ENCODE measurements at regions not wholly inside any gene's neighbourhood (a gene's known extent, or its start where the extent isn't known, plus 50 kb on each side); places are given as distances from the start of the nearest gene placed in this dataset.

- TF ChIP-seq TEAD4 (IDR thresholded peaks at IDR 0.05) = no peak
- TF ChIP-seq, protein P1, sequence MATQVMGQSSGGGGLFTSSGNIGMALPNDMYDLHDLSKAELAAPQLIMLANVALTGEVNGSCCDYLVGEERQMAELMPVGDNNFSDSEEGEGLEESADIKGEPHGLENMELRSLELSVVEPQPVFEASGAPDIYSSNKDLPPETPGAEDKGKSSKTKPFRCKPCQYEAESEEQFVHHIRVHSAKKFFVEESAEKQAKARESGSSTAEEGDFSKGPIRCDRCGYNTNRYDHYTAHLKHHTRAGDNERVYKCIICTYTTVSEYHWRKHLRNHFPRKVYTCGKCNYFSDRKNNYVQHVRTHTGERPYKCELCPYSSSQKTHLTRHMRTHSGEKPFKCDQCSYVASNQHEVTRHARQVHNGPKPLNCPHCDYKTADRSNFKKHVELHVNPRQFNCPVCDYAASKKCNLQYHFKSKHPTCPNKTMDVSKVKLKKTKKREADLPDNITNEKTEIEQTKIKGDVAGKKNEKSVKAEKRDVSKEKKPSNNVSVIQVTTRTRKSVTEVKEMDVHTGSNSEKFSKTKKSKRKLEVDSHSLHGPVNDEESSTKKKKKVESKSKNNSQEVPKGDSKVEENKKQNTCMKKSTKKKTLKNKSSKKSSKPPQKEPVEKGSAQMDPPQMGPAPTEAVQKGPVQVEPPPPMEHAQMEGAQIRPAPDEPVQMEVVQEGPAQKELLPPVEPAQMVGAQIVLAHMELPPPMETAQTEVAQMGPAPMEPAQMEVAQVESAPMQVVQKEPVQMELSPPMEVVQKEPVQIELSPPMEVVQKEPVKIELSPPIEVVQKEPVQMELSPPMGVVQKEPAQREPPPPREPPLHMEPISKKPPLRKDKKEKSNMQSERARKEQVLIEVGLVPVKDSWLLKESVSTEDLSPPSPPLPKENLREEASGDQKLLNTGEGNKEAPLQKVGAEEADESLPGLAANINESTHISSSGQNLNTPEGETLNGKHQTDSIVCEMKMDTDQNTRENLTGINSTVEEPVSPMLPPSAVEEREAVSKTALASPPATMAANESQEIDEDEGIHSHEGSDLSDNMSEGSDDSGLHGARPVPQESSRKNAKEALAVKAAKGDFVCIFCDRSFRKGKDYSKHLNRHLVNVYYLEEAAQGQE (IDR thresholded peaks at IDR 0.05; ENCODE audit: low read depth) = no peak
- TF ChIP-seq FOXM1 (IDR thresholded peaks at IDR 0.05; ENCODE audit: borderline replicate concordance, low read depth) = no peak
- TF ChIP-seq NFIC (IDR thresholded peaks at IDR 0.05) = no peak
- TF ChIP-seq RAD21 (IDR thresholded peaks at IDR 0.05; ENCODE audit: low read depth) = no peak
- TF ChIP-seq TAF1 (IDR thresholded peaks at IDR 0.05; ENCODE audit: low read depth) = no peak
- no peak for TF ChIP-seq TCF12 (IDR thresholded peaks at IDR 0.05; ENCODE audit: low read depth)
- no peak for TF ChIP-seq ZBTB7A (IDR thresholded peaks at IDR 0.05; ENCODE audit: low read depth)
- TF ChIP-seq YY1 (IDR thresholded peaks at IDR 0.05; ENCODE audit: low read depth) = no peak
- TF ChIP-seq EP300 (IDR thresholded peaks at IDR 0.05; ENCODE audit: borderline replicate concordance) = no peak
- TF ChIP-seq MAX (IDR thresholded peaks at IDR 0.05) = no peak
- TF ChIP-seq CEBPB (IDR thresholded peaks at IDR 0.05) = no peak
- no peak for TF ChIP-seq USF1 (IDR thresholded peaks at IDR 0.05)
- no peak for TF ChIP-seq EGR1 (IDR thresholded peaks at IDR 0.05)
- no peak for TF ChIP-seq CREB1 (IDR thresholded peaks at IDR 0.05; ENCODE audit: low read depth)
These were observed 1306.9 kb upstream of the SORCS1 start for GRCh38 chr10:108471420-108471819.

- TF ChIP-seq EGR1 (IDR thresholded peaks at IDR 0.05) (no peak), USF1 (IDR thresholded peaks at IDR 0.05) (no peak), RAD21 (IDR thresholded peaks at IDR 0.05; ENCODE audit: low read depth) (no peak), TCF12 (IDR thresholded peaks at IDR 0.05; ENCODE audit: low read depth) (no peak), TEAD4 (IDR thresholded peaks at IDR 0.05) (no peak), YY1 (IDR thresholded peaks at IDR 0.05; ENCODE audit: low read depth) (no peak), NFIC (IDR thresholded peaks at IDR 0.05) (no peak), CEBPB (IDR thresholded peaks at IDR 0.05) (no peak), ZBTB7A (IDR thresholded peaks at IDR 0.05; ENCODE audit: low read depth) (no peak), FOXM1 (IDR thresholded peaks at IDR 0.05; ENCODE audit: borderline replicate concordance, low read depth) (no peak), EP300 (IDR thresholded peaks at IDR 0.05; ENCODE audit: borderline replicate concordance) (no peak), MAX (IDR thresholded peaks at IDR 0.05) (no peak), CREB1 (IDR thresholded peaks at IDR 0.05; ENCODE audit: low read depth) (no peak), TAF1 (IDR thresholded peaks at IDR 0.05; ENCODE audit: low read depth) (no peak)
- TF ChIP-seq, protein P1 (IDR thresholded peaks at IDR 0.05; ENCODE audit: low read depth) = no peak
These were observed 1305.4 kb upstream of the SORCS1 start for GRCh38 chr10:108469940-108470339.

DNA sequence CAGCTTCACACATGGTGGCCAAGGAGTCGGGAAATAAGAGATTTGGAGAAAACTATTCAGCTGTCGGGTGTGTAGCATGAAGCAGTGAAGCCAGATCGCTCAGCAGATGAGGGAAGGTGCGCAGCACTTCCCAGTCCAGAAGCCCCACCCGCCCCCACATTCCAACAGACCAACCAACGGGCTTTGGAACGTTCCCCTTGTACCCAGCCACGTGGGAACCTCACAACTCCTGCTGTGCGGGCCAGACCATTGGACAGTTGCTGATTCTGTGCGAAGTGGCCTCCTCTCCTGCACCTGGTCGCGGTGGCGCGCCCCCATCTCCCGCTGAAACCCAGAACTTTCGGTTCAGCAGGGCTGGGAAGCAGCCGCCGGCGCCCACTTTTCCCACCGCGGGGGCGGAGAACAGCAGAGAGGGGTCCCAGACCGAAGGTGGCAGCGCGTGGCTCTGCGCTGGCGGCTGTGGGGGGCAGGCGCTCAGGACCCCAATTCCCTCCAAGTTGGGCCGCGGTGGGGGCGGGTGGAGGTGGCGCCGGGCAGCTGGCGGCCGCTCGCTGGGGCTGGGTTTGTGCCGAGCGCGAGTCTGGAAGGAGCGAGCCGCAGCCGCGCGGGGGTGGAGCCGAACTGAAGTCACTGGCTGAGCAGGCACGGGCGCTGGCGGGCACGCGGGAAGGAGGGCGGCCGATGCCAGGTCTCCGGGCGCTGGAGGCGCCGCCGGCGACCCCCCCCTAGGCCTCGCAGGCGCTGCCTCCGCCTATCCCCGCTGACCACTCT lies 1301.5 kb upstream of the SORCS1 start:
- TF ChIP-seq CEBPB (IDR thresholded peaks at IDR 0.05) (no peak), NFIC (IDR thresholded peaks at IDR 0.05) (no peak), EGR1 (IDR thresholded peaks at IDR 0.05) (no peak), YY1 (IDR thresholded peaks at IDR 0.05; ENCODE audit: low read depth) (no peak), TEAD4 (IDR thresholded peaks at IDR 0.05) (no peak), MAX (IDR thresholded peaks at IDR 0.05) (no peak), ZBTB7A (IDR thresholded peaks at IDR 0.05; ENCODE audit: low read depth) (no peak), RAD21 (IDR thresholded peaks at IDR 0.05; ENCODE audit: low read depth) (no peak)
- TF ChIP-seq, protein P1 (IDR thresholded peaks at IDR 0.05; ENCODE audit: low read depth) = no peak

GRCh38 chr10:108462005-108462404 lies 1297.5 kb upstream of the SORCS1 start:
- TF ChIP-seq YY1 (IDR thresholded peaks at IDR 0.05; ENCODE audit: low read depth) (no peak), TAF1 (IDR thresholded peaks at IDR 0.05; ENCODE audit: low read depth) (no peak), CREB1 (IDR thresholded peaks at IDR 0.05; ENCODE audit: low read depth) (no peak), USF1 (IDR thresholded peaks at IDR 0.05) (no peak), ZBTB7A (IDR thresholded peaks at IDR 0.05; ENCODE audit: low read depth) (no peak), FOXM1 (IDR thresholded peaks at IDR 0.05; ENCODE audit: borderline replicate concordance, low read depth) (no peak), RAD21 (IDR thresholded peaks at IDR 0.05; ENCODE audit: low read depth) (no peak), EP300 (IDR thresholded peaks at IDR 0.05; ENCODE audit: borderline replicate concordance) (no peak), TEAD4 (IDR thresholded peaks at IDR 0.05) (no peak), CEBPB (IDR thresholded peaks at IDR 0.05) (no peak), MAX (IDR thresholded peaks at IDR 0.05) (no peak), NFIC (IDR thresholded peaks at IDR 0.05) (no peak), EGR1 (IDR thresholded peaks at IDR 0.05) (no peak), TCF12 (IDR thresholded peaks at IDR 0.05; ENCODE audit: low read depth) (no peak)
- TF ChIP-seq, protein P1 (IDR thresholded peaks at IDR 0.05; ENCODE audit: low read depth) = no peak

All from Ishikawa (cell line).